ENCODE measurements at regions not wholly inside any gene's neighbourhood (a gene's known extent, or its start where the extent isn't known, plus 50 kb on each side); places are given as distances from the start of the nearest gene placed in this dataset.

- TF ChIP-seq CTCF (conservative IDR thresholded peaks at IDR 0.05; ENCODE audit: low read depth in 2 of 2) (no peak), EZH2 (IDR thresholded peaks at IDR 0.05; ENCODE audit: low read depth, unreplicated experiment) (no peak), POLR2AphosphoS5 (IDR thresholded peaks at IDR 0.05; ENCODE audit: low read depth) (no peak), ZNF331 (CRISPR knock-in tag; IDR thresholded peaks at IDR 0.05; ENCODE audit: low read depth) (no peak), REST (IDR thresholded peaks at IDR 0.05; ENCODE audit: unreplicated experiment) (no peak), CREB1 (CRISPR knock-in tag; IDR thresholded peaks at IDR 0.05; ENCODE audit: low read depth) (no peak), EZH2phosphoT487 (IDR thresholded peaks at IDR 0.05; ENCODE audit: unreplicated experiment) (no peak), JUNB (IDR thresholded peaks at IDR 0.05; ENCODE audit: unreplicated experiment) (no peak), ZNF114 (CRISPR knock-in tag; IDR thresholded peaks at IDR 0.05) (no peak), STAT1 (IDR thresholded peaks at IDR 0.05; ENCODE audit: unreplicated experiment) (no peak), NANOG (IDR thresholded peaks at IDR 0.05; ENCODE audit: borderline replicate concordance) (no peak)
Measured at GRCh38 chr17:13405080-13405479, 196.6 kb downstream of the HS3ST3A1 start.
